Naive thymus-derived CD4-positive, alpha-beta T cell (primary cell): ENCODE measurements at regions not wholly inside any gene's neighbourhood (a gene's known extent, or its start where the extent isn't known, plus 50 kb on each side); places are given as distances from the start of the nearest gene placed in this dataset.
"Not testable (repeated sequence)": the region's sequence is repeated elsewhere in the genome, so short reads cannot be mapped to it uniquely, and the experiment has no call there.

ENCODE experiments used
- ATAC-seq: fragments of 150-1000 bp; cut with Tn5 transposase; 2 replicates; pipeline ENCODE4 v1.10.0; 2021; ENCODE audit warnings: mild to moderate bottlenecking, moderate library complexity
- CTCF ChIA-PET: fragments of 350-600 bp; sonication (Branson Sonifier 250); formaldehyde crosslinking; loops from one replicate; lab custom pipeline; 2021; ENCODE audit warnings: antibody characterized with exemption; lab: Charles Lee
- POLR2A ChIA-PET: fragments of 350-600 bp; sonication (Branson Sonifier 250); formaldehyde crosslinking; loops from one replicate; lab custom pipeline; 2021; ENCODE audit warnings: antibody characterized with exemption, inconsistent platforms; lab: Charles Lee
- DNase-seq, 9 donors: peaks; one replicate each; pipeline versions ENCODE4 v3.0.0 to v3.0.0-alpha.2; 2020 to 2022; ENCODE audit warnings: mixed read lengths in 1 of 9
- H3K27ac ChIP-seq: one replicate; pipeline ENCODE4 v1.7.0; 2013; ENCODE audit warnings: mild to moderate bottlenecking, low read depth, low read length, moderate library complexity
- H3K27me3 ChIP-seq, 2 donors: one replicate each; pipeline ENCODE4 v1.7.0; 2013; ENCODE audit warnings: low read length in 2 of 2, mild to moderate bottlenecking in 2 of 2, moderate library complexity in 2 of 2; ENCODE audit not compliant: control insufficient read depth in 2 of 2, insufficient read depth in 2 of 2
- H3K36me3 ChIP-seq, 3 experiments: 1 replicate in 2 of 3; 2 replicates in 1 of 3; pipeline ENCODE4 v1.7.0; 2013; ENCODE audit warnings: low read length in 3 of 3, mild to moderate bottlenecking in 3 of 3, moderate library complexity in 1 of 3; ENCODE audit not compliant: insufficient read depth in 3 of 3, control insufficient read depth in 2 of 3
- H3K4me1 ChIP-seq, 2 donors: one replicate each; pipeline ENCODE4 v1.7.0; 2013; ENCODE audit warnings: low read length in 2 of 2, mild to moderate bottlenecking in 2 of 2, moderate library complexity in 1 of 2; ENCODE audit not compliant: control insufficient read depth in 2 of 2, insufficient read depth in 2 of 2
- H3K4me3 ChIP-seq: 2 replicates; pipeline ENCODE4 v1.7.0; 2013; ENCODE audit warnings: mild to moderate bottlenecking, low read length
- H3K9me3 ChIP-seq, 3 experiments: 1 replicate in 2 of 3; 2 replicates in 1 of 3; pipeline ENCODE4 v1.7.0; 2013; ENCODE audit warnings: low read length in 3 of 3; ENCODE audit not compliant: control insufficient read depth in 2 of 3
- H3K27ac Mint-ChIP-seq, 9 donors: one replicate each; pipeline ENCODE4 v1.8.0; 2020 to 2022; ENCODE audit warnings: mixed read lengths in 9 of 9, mild to moderate bottlenecking in 8 of 9, moderate library complexity in 5 of 9, inconsistent platforms in 2 of 9
- H3K27me3 Mint-ChIP-seq, 5 donors: one replicate each; pipeline ENCODE4 v1.8.0; 2021 to 2022; ENCODE audit warnings: mixed read lengths in 5 of 5, mild to moderate bottlenecking in 1 of 5
- H3K36me3 Mint-ChIP-seq, 5 donors: one replicate each; pipeline ENCODE4 v1.8.0; 2020 to 2022; ENCODE audit warnings: mixed read lengths in 5 of 5, mild to moderate bottlenecking in 3 of 5, inconsistent platforms in 1 of 5
- H3K4me1 Mint-ChIP-seq, 7 donors: one replicate each; pipeline ENCODE4 v1.8.0; 2020 to 2022; ENCODE audit warnings: mixed read lengths in 7 of 7, mild to moderate bottlenecking in 3 of 7, inconsistent platforms in 1 of 7
- H3K4me3 Mint-ChIP-seq, 10 donors: one replicate each; pipeline ENCODE4 v1.8.0; 2020 to 2022; ENCODE audit warnings: mild to moderate bottlenecking in 10 of 10, mixed read lengths in 10 of 10, moderate library complexity in 6 of 10, inconsistent platforms in 2 of 10
- H3K9me3 Mint-ChIP-seq, 11 donors: one replicate each; pipeline ENCODE4 v1.8.0; 2020 to 2022; ENCODE audit warnings: mixed read lengths in 11 of 11, mild to moderate bottlenecking in 4 of 11, inconsistent platforms in 1 of 11, moderate library complexity in 1 of 11
- intact Hi-C, 2 donors: fragments of 100-400 bp; cut with micrococcal nuclease; formaldehyde crosslinking; loops; one replicate each; pipeline ENCODE4 v1.15.1; 2023

DNA sequence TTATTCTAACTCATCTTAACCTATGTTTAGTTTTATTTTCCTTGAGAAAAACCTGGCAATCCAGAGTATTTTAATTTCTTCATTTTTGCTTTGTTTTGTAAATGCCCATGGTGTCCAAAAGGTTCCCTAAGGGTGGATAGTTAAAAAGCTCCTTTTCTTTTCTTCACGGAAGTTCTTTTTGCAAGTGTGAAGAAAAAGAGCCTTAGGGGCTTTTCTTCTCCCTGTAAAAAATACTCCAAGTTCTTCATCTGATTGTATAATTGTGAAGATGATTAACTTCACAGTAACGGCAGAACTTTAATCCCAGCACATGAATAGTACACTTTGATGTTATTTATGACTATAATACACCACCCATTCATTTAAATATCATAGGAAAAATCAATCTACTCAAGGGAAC is 530.2 kb upstream of the LINC00305 start:
- CTCF ChIA-PET, result no interaction called here
- H3K27me3 ChIP-seq, result no peaks in the 10 kb centered on the region
- peaks cover 0 to 8% (median 0%) of the 10 kb centered on the region in 5 donors for H3K36me3 Mint-ChIP-seq
- H3K36me3 ChIP-seq, result no peaks in the 10 kb centered on the region
- no peak overlapping the region for H3K27ac Mint-ChIP-seq
- no peaks in the 10 kb centered on the region for H3K27me3 Mint-ChIP-seq
- H3K9me3 ChIP-seq, result no peaks in the 10 kb centered on the region
- DNase-seq, result no peak
- POLR2A ChIA-PET, result no interaction called here
- no peak overlapping the region for H3K4me3 ChIP-seq
- no peak overlapping the region for H3K27ac ChIP-seq
- no peaks in the 10 kb centered on the region for H3K4me1 ChIP-seq
- ATAC-seq, result no peak
- intact Hi-C loops, result no loop called here
- no peaks in the 10 kb centered on the region for H3K4me1 Mint-ChIP-seq
- peaks cover 3 to 24% (median 12%) of the 10 kb centered on the region in 11 donors for H3K9me3 Mint-ChIP-seq
- no peak overlapping the region for H3K4me3 Mint-ChIP-seq

DNA sequence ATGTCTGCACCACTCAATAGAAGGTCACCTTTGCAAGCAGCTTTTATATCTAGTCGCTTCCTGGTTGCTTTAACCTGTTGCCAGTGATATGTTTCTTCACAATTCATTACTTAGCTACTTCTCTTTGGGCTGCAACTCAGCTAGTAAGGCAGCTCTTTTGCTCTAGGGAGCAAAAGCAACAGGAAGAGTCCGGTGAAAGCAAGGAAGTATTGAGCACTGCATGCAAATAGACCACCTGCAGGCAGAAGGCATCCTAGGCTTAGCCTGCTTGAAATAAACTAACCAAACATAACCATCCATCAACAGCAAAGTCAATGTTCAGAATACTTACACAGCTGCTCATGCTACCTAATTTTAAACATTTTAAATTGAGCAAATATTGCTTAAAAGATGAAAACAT is 529.2 kb upstream of the LINC00305 start:
- Mint-ChIP-seq H3K4me1 (no peaks in the 10 kb centered on the region), H3K27me3 (no peaks in the 10 kb centered on the region), H3K36me3 (peaks cover 0 to 4% (median 0%) of the 10 kb centered on the region in 5 donors), H3K4me3 (no peak overlapping the region), H3K9me3 (peaks cover 3 to 19% (median 10%) of the 10 kb centered on the region in 11 donors), H3K27ac (no peak overlapping the region)
- no peaks in the 10 kb centered on the region for H3K9me3 ChIP-seq
- H3K27ac ChIP-seq, result no peak overlapping the region
- no peaks in the 10 kb centered on the region for H3K4me1 ChIP-seq
- intact Hi-C loops, result no loop called here
- H3K4me3 ChIP-seq, result no peak overlapping the region
- no peaks in the 10 kb centered on the region for H3K36me3 ChIP-seq
- no peak for ATAC-seq
- POLR2A ChIA-PET, result no interaction called here
- H3K27me3 ChIP-seq, result no peaks in the 10 kb centered on the region
- CTCF ChIA-PET, result no interaction called here
- no peak for DNase-seq

DNA sequence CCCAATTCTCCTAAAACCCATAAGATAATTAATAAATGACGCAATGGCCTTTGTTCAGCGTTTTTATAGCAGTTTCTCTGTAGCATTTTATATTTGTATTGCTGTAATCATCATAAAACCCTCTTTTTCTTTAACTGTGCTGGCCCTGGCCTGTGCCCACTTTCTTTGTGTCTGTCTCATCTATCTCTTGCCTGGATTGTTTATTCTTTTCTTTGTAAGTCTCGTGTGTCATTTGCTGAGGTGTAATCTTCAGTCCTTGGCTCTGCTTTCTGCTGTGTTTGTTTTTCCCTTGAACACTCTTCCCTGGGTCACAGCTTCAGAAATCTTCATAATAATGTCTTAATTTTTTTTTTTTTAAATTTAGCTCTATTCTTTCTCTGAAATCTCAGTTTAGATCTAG is 525.8 kb upstream of the LINC00305 start:
- Histone ChIP-seq H3K9me3 (no peaks in the 10 kb centered on the region), H3K27me3 (no peaks in the 10 kb centered on the region), H3K4me1 (no peaks in the 10 kb centered on the region), H3K36me3 (no peaks in the 10 kb centered on the region), H3K4me3 (no peak overlapping the region), H3K27ac (no peak overlapping the region)
- intact Hi-C loops, result no loop called here
- ChIA-PET POLR2A (no interaction called here), CTCF (no interaction called here)
- H3K27me3 Mint-ChIP-seq, result no peaks in the 10 kb centered on the region
- no peaks in the 10 kb centered on the region for H3K36me3 Mint-ChIP-seq
- DNase-seq, result no peak
- peaks cover 0 to 18% (median 8%) of the 10 kb centered on the region in 11 donors for H3K9me3 Mint-ChIP-seq
- no peak for ATAC-seq
- H3K4me3 Mint-ChIP-seq, result no peak overlapping the region
- H3K27ac Mint-ChIP-seq, result no peak overlapping the region
- H3K4me1 Mint-ChIP-seq, result no peaks in the 10 kb centered on the region

DNA sequence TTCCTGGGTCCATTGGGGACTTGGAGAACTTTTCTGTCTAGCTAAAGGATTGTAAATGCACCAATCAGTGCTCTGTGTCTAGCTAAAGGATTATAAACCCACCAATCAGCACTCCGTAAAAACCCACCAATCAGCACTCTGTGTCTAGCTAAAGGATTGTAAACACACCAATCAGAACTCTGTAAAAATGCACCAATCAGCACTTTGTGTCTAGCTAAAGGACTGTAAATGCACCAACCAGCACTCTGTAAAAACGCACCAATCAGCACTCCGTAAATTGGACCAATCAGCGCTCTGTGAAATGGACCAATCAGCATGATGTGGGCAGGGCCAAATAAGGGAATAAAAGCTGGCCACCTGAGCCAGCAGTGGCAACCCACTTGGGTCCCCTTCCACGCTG is 522.4 kb upstream of the LINC00305 start:
- H3K4me3 Mint-ChIP-seq, CTCF ChIA-PET, H3K27me3 Mint-ChIP-seq, DNase-seq, intact Hi-C loops, H3K4me3 ChIP-seq, H3K36me3 ChIP-seq, H3K4me1 ChIP-seq, ATAC-seq, H3K4me1 Mint-ChIP-seq, H3K27ac ChIP-seq, H3K27me3 ChIP-seq, POLR2A ChIA-PET, H3K9me3 ChIP-seq, H3K27ac Mint-ChIP-seq, H3K36me3 Mint-ChIP-seq: not testable (repeated sequence)
- peaks cover 0 to 19% (median 8%) of the 10 kb centered on the region in 11 donors for H3K9me3 Mint-ChIP-seq

DNA sequence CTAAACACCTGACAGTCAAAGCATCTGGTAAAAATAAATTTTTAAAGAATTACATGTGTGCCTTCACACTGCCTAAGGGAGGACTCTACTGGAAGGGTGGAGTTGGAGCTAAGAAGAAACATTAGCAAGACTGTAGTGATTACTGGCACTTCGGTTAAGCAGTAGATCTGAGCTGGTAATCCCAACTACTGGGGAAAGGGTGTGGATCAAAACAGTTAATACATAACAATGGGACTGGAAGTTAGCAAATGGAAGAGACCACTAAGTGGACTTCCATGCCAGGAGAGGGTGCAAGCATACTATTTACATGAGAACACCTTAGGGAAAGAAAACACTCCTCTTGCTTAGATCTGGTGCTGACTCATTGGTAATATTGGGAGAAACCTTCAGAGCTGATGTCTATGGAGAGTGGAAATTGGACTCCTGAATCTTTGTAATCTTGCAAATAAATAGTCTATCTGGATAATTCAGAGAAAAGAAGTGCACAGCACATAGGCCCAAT is 519.6 kb upstream of the LINC00305 start:
- Histone ChIP-seq H3K4me1 (no peaks in the 10 kb centered on the region), H3K27ac (no peak overlapping the region), H3K9me3 (no peaks in the 10 kb centered on the region), H3K36me3 (no peaks in the 10 kb centered on the region), H3K27me3 (no peaks in the 10 kb centered on the region), H3K4me3 (no peak overlapping the region)
- Mint-ChIP-seq H3K27me3 (no peaks in the 10 kb centered on the region), H3K9me3 (peaks cover 0 to 13% (median 4%) of the 10 kb centered on the region in 11 donors), H3K4me3 (no peak overlapping the region), H3K27ac (no peak overlapping the region), H3K36me3 (no peaks in the 10 kb centered on the region), H3K4me1 (no peaks in the 10 kb centered on the region)
- ATAC-seq (no peak), DNase-seq (no peak)
- ChIA-PET CTCF (no interaction called here), POLR2A (no interaction called here)
- intact Hi-C loops, result no loop called here

DNA sequence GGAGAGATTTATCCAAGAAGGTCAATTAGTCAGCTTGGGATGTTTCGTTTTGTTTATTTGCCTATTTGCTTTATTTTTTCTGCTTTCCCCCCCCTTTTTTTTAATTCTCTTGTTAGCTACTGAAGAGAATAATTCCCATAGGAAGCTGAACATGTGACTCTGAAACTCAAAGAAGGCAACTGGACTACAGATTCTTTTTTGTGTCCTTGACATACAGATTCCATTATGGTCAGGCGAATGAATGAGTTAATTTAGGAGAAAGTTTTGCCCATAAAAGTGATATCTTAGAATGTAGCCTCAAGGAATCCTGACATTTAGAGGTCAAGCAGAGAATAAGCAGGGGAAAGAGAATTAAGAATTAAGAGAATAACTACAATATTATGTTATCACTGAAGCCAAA is 514.2 kb upstream of the LINC00305 start:
- POLR2A ChIA-PET, result no interaction called here

DNA sequence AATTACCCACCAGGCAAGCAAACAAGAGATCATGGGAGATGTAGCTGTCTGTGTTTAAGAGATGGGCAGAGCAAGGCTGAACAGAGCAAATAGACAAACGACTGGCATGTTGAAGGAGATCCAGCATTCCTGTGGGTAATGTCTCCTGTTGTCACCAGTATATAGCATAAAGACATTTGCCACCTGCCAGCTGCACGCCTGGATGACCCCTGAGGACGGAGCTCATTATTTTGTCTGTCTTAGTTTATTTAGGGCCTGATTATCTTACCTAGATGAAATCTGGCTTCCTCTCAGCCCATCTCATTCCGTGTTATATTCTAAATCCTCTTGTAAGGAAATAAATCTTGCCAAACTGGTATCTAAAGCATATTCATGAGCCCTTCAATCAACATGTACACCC is 510.3 kb upstream of the LINC00305 start:
- POLR2A ChIA-PET, result no interaction called here
- intact Hi-C loops, result no loop called here
- Mint-ChIP-seq H3K4me3 (no peak overlapping the region), H3K4me1 (no peaks in the 10 kb centered on the region), H3K27me3 (no peaks in the 10 kb centered on the region), H3K27ac (no peak overlapping the region), H3K9me3 (peaks cover 0 to 10% (median 2%) of the 10 kb centered on the region in 11 donors), H3K36me3 (no peaks in the 10 kb centered on the region)
- H3K9me3 ChIP-seq, result no peaks in the 10 kb centered on the region
- CTCF ChIA-PET, result interaction anchor here (0.6 kb wide), 1 partner anchor 43 kb away, joined by 6 read pairs; no protein-coding TSS in a partner anchor
- no peak overlapping the region for H3K27ac ChIP-seq
- no peak overlapping the region for H3K4me3 ChIP-seq
- H3K36me3 ChIP-seq, result no peaks in the 10 kb centered on the region
- no peaks in the 10 kb centered on the region for H3K27me3 ChIP-seq
- no peaks in the 10 kb centered on the region for H3K4me1 ChIP-seq
- no peak for DNase-seq
- ATAC-seq, result no peak

More for the DNA sequence above, 514.2 kb upstream of the LINC00305 start:
- Mint-ChIP-seq H3K27me3 (no peaks in the 10 kb centered on the region), H3K36me3 (no peaks in the 10 kb centered on the region), H3K4me3 (no peak overlapping the region), H3K4me1 (no peaks in the 10 kb centered on the region), H3K27ac (no peak overlapping the region), H3K9me3 (peaks cover 0 to 10% (median 1%) of the 10 kb centered on the region in 11 donors)
- Histone ChIP-seq H3K4me1 (no peaks in the 10 kb centered on the region), H3K27me3 (no peaks in the 10 kb centered on the region), H3K36me3 (no peaks in the 10 kb centered on the region), H3K27ac (no peak overlapping the region), H3K4me3 (no peak overlapping the region), H3K9me3 (no peaks in the 10 kb centered on the region)
- no peak for DNase-seq
- ATAC-seq, result no peak
- CTCF ChIA-PET, result no interaction called here
- intact Hi-C loops, result no loop called here
